Urinary bladder (tissue), 3 donors: ENCODE measurements at regions not wholly inside any gene's neighbourhood (a gene's known extent, or its start where the extent isn't known, plus 50 kb on each side); places are given as distances from the start of the nearest gene placed in this dataset.

Experiments
- DNase-seq: peaks from one replicate; pipeline ENCODE4 v3.0.0-alpha.2; 2015; ENCODE audit errors: extremely low spot score
- H3K27ac ChIP-seq: one replicate; pipeline ENCODE4 v1.5.1; 2013; ENCODE audit warnings: low read depth, mild to moderate bottlenecking, moderate library complexity
- H3K36me3 ChIP-seq: one replicate; pipeline ENCODE4 v1.6.1; 2013; ENCODE audit warnings: mild to moderate bottlenecking, moderate library complexity; ENCODE audit not compliant: insufficient read depth
- H3K4me1 ChIP-seq: one replicate; pipeline ENCODE4 v1.6.1; 2013; ENCODE audit warnings: mild to moderate bottlenecking, moderate library complexity; ENCODE audit not compliant: insufficient read depth
- H3K4me3 ChIP-seq: one replicate; pipeline ENCODE4 v1.5.1; 2013; ENCODE audit warnings: low read depth, low read length
- WGBS: extraction: QIAGEN DNeasy Blood & Tissue Kit; methylation state at CpG from one replicate; pipeline ENCODE4 v1.1.7; 2013; 5-methylcytosine and 5-hydroxymethylcytosine counted together
- donor health status: healthy with polysubstance abuse.
- donor health status: healthy.

- DNase-seq, result no peak
- WGBS, result 88% methylated on average over 1 of the region's 1 CpG
- Histone ChIP-seq H3K4me3 (no peak overlapping the region), H3K27ac (no peak overlapping the region), H3K36me3 (no peaks in the 10 kb centered on the region), H3K4me1 (no peaks in the 10 kb centered on the region)
These were observed 51.7 kb upstream of the SATB2 start for GRCh38 chr2:199509403-199509802.
